Common myeloid progenitor, CD34-positive (primary cell): ENCODE measurements at regions not wholly inside any gene's neighbourhood (a gene's known extent, or its start where the extent isn't known, plus 50 kb on each side); places are given as distances from the start of the nearest gene placed in this dataset.

Experiments used
- CTCF ChIA-PET: fragments of 350-600 bp; sonication (Branson Sonifier 250); formaldehyde crosslinking; loops from one replicate; lab custom pipeline; 2021; ENCODE audit warnings: antibody characterized with exemption; lab: Charles Lee
- POLR2A ChIA-PET: fragments of 350-600 bp; sonication (Branson Sonifier 250); formaldehyde crosslinking; loops from one replicate; lab custom pipeline; 2021; ENCODE audit warnings: antibody characterized with exemption; lab: Charles Lee
- DNase-seq, 3 donors: peaks; one replicate each; pipeline versions ENCODE4 v3.0.0 to v3.0.0-alpha.2; 2013
- H3K27ac ChIP-seq, 2 experiments: 1 replicate in 1 of 2; 2 replicates in 1 of 2; pipeline ENCODE4 v1.7.0; 2013; ENCODE audit warnings: inconsistent platforms in 2 of 2, low read length in 2 of 2, mild to moderate bottlenecking in 2 of 2, low read depth in 1 of 2, moderate library complexity in 1 of 2; ENCODE audit not compliant: severe bottlenecking in 2 of 2, insufficient read depth in 1 of 2, poor library complexity in 1 of 2
- H3K27me3 ChIP-seq, 5 experiments: replicated peaks in 2 of 5; 1 replicate in 3 of 5; 2 replicates in 2 of 5; pipeline versions ENCODE4 v1.6.1 to v1.7.0; 2013; ENCODE audit warnings: low read length in 4 of 5, mild to moderate bottlenecking in 2 of 5, moderate library complexity in 2 of 5, inconsistent platforms in 1 of 5; ENCODE audit not compliant: insufficient read depth in 5 of 5, control insufficient read depth in 4 of 5
- H3K36me3 ChIP-seq, 4 experiments: 1 replicate in 2 of 4; 2 replicates in 2 of 4; pipeline versions ENCODE4 v1.6.1 to v1.7.0; 2013; ENCODE audit warnings: low read length in 3 of 4, control low read depth in 1 of 4, mild to moderate bottlenecking in 1 of 4; ENCODE audit not compliant: control insufficient read depth in 4 of 4, insufficient read depth in 4 of 4
- H3K4me1 ChIP-seq, 4 experiments: 1 replicate in 3 of 4; 2 replicates in 1 of 4; pipeline versions ENCODE4 v1.6.1 to v1.7.1; 2013; ENCODE audit warnings: low read length in 3 of 4, mild to moderate bottlenecking in 3 of 4, control low read depth in 1 of 4, inconsistent platforms in 1 of 4, moderate library complexity in 1 of 4; ENCODE audit not compliant: control insufficient read depth in 4 of 4, insufficient read depth in 4 of 4; ENCODE audit errors: control extremely low read depth in 1 of 4
- H3K4me3 ChIP-seq, 7 experiments: 1 replicate in 4 of 7; 2 replicates in 3 of 7; pipeline versions ENCODE4 v1.5.1 to v1.7.0; 2013; ENCODE audit warnings: mild to moderate bottlenecking in 7 of 7, low read length in 6 of 7, moderate library complexity in 6 of 7, inconsistent platforms in 2 of 7, low read depth in 2 of 7, control low read depth in 1 of 7; ENCODE audit not compliant: insufficient read depth in 4 of 7, control insufficient read depth in 1 of 7; ENCODE audit errors: extremely low read depth in 1 of 7
- H3K9me3 ChIP-seq, 5 experiments: 1 replicate in 4 of 5; 2 replicates in 1 of 5; pipeline versions ENCODE4 v1.6.1 to v1.7.1; 2013; ENCODE audit warnings: low read length in 4 of 5, mild to moderate bottlenecking in 2 of 5, inconsistent platforms in 1 of 5, low read depth in 1 of 5, moderate library complexity in 1 of 5; ENCODE audit not compliant: control insufficient read depth in 4 of 5, insufficient read depth in 2 of 5; ENCODE audit errors: control extremely low read depth in 1 of 5
- WGBS: methylation state at CpG from one replicate; pipeline ENCODE4 v1.1.5; 2013; ENCODE audit not compliant: insufficient coverage; 5-methylcytosine and 5-hydroxymethylcytosine counted together

DNA sequence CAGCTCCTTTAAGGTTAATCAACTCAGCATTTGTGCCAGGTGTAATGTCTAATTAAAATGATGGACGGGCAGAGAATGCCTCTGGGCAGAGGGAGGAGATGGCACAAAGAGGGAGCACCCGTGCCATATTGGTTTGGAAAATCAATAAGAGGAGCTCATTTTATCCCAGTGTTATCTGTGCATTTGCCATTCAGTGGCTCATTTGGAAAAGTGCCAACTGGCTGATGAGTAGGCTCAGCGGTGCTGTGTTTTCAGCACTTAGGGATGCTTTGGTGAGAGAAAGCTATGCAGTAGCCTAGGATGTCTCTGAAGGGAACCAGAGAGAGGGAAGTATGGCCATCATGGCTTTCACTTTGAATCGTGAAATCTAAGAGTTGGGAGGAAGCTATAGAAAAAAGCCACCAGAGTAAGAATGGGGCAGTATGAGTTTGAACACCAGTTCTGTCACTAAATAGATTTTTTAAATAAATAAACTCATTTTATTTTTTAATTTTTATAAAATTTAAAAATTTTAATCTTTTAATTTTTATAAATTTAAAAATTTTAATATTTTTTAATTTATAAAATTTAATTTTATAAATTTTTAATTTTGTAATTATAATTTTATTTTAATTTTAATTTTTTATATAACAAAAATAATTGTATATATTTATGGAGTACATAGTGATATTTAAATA, 472.8 kb downstream of the BRINP1 start:
- ChIA-PET CTCF (no interaction called here), POLR2A (no interaction called here)
- no peaks in the 10 kb centered on the region for H3K27me3 ChIP-seq
- H3K36me3 ChIP-seq = no peaks in the 10 kb centered on the region
- no peak for DNase-seq
- no peak overlapping the region for H3K27ac ChIP-seq
- H3K4me1 ChIP-seq = no peaks in the 10 kb centered on the region
- no peaks in the 10 kb centered on the region for H3K9me3 ChIP-seq
- no peak overlapping the region for H3K4me3 ChIP-seq
- WGBS = 100% methylated on average over 2 of the region's 4 CpGs

DNA sequence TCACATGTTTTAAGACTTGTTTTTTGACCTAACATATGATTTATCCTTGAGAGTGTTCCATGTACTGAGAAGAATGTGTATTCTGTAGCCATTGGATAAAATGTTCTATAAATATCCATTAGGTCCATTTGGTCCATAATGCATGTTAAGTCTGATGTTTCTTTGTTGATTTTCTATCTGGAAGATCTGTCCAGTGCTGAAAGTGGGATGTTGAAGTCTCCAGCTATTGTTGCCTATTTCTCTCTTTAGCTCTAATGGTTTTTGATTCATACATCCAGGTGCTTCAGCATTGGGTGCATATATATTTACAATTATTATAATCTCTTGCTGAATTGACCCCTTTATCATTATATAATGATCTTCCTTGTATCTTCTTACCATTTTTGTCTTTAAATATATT, 451.1 kb downstream of the BRINP1 start:
- ChIA-PET POLR2A (no interaction called here), CTCF (no interaction called here)
- H3K27me3 ChIP-seq = no peaks in the 10 kb centered on the region

DNA sequence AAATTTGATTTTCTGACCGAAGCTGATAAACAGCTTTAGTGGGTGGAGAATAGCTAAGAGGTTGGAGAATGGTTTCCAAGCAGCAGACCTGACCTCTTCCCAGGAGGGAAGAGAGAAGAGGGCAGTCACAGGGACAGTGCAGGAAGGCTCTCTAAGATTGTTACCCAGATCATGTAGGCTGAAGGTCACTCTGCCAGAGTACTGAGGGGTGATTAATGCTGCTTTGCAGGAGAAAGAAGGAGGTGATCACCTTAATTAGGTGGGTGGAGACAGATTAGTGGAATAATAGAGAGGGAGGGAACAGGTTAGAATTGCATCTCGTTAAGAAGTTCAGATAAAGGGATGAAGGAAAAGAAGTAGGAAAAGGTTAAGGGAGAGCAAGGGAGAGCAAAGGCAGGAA, 440.5 kb downstream of the BRINP1 start:
- no peak overlapping the region for H3K27ac ChIP-seq
- H3K9me3 ChIP-seq = no peaks in the 10 kb centered on the region
- 39% methylated on average over 2 of the region's 2 CpGs for WGBS
- H3K4me3 ChIP-seq = no peak overlapping the region
- H3K4me1 ChIP-seq = no peaks in the 10 kb centered on the region
- ChIA-PET POLR2A (no interaction called here), CTCF (no interaction called here)
- DNase-seq = no peak
- H3K36me3 ChIP-seq = no peaks in the 10 kb centered on the region
- no peaks in the 10 kb centered on the region for H3K27me3 ChIP-seq

More for the DNA sequence above, 451.1 kb downstream of the BRINP1 start:
- Histone ChIP-seq H3K4me1 (no peaks in the 10 kb centered on the region), H3K4me3 (no peak overlapping the region), H3K27ac (no peak overlapping the region), H3K9me3 (peaks cover 0 to 2% (median 0%) of the 10 kb centered on the region in 5 experiments), H3K36me3 (no peaks in the 10 kb centered on the region)
- DNase-seq = no peak

DNA sequence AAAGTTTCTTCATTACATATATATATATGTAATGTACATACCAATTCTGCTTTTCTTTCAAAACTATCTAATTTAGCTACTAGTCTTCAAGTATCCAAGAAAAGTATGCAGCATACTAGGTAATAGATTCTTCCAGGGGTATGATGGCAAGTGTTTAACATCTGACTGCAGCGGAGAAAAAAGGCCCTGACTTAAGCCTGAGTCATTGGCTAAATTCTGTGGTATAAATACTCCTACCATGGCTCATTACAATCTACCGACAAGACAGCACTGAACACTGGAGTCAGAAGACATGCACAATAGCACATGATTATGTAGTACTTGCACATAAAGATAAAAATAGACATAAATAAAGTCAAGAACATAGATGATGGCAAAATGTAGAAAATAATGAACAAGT, 439.9 kb downstream of the BRINP1 start:
- no peak overlapping the region for H3K4me3 ChIP-seq
- ChIA-PET CTCF (no interaction called here), POLR2A (no interaction called here)
- no peaks in the 10 kb centered on the region for H3K9me3 ChIP-seq
- DNase-seq = no peak
- no peaks in the 10 kb centered on the region for H3K4me1 ChIP-seq
- no peaks in the 10 kb centered on the region for H3K36me3 ChIP-seq
- no peak overlapping the region for H3K27ac ChIP-seq
- no peaks in the 10 kb centered on the region for H3K27me3 ChIP-seq
- no CpG with 5 or more reads among the region's 2 CpGs for WGBS

DNA sequence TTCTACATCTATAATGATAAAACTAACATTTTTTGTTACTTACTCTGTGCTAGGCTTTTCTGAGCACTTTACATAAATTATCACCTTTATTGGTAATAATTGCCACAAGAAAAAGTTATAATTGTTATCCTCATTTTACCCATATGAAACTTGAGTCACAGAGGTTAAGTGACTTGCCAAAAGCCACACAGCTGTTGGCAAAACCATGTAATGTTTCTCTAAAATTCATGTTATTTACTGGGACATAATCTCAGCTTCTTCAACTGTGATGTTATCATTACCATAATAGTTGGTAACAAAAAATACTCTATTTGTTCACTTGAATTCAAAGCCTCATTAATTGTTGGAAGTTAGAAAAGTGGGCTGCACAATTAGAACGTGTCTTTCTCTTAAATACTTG, 437.3 kb downstream of the BRINP1 start:
- CTCF ChIA-PET = no interaction called here
- no peak for DNase-seq
- H3K27ac ChIP-seq = no peak overlapping the region
- no peaks in the 10 kb centered on the region for H3K4me1 ChIP-seq
- no peaks in the 10 kb centered on the region for H3K9me3 ChIP-seq
- H3K4me3 ChIP-seq = no peak overlapping the region
- WGBS = 80% methylated on average over 1 of the region's 1 CpG
- no peaks in the 10 kb centered on the region for H3K36me3 ChIP-seq
- H3K27me3 ChIP-seq = no peaks in the 10 kb centered on the region
- POLR2A ChIA-PET = interaction anchor here (0.7 kb wide), 1 partner anchor 1244 kb away, joined by 3 read pairs; no protein-coding TSS in a partner anchor

DNA sequence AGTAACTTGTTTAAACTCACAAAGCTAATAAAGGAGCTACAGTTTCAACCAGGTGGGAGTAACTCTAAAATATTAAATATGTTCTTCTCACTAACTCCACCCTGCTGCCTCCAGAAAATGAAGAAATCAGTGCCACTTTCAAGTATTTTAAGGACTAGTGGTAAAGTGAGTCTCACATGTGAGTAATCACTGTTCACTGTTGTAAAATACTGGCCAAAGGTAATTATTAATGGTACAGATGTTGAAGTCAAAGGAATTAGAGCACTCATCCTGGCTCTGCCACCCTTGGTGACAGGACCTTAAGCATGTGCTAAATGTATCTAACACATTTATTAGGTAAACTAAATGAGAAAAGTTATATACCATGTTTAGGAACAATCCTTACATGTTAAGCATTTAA, 430.7 kb downstream of the BRINP1 start:
- H3K9me3 ChIP-seq = no peaks in the 10 kb centered on the region
- no peak overlapping the region for H3K27ac ChIP-seq
- H3K27me3 ChIP-seq = no peaks in the 10 kb centered on the region
- ChIA-PET POLR2A (no interaction called here), CTCF (no interaction called here)
- H3K36me3 ChIP-seq = no peaks in the 10 kb centered on the region
- no peaks in the 10 kb centered on the region for H3K4me1 ChIP-seq
- no peak for DNase-seq
- H3K4me3 ChIP-seq = no peak overlapping the region

DNA sequence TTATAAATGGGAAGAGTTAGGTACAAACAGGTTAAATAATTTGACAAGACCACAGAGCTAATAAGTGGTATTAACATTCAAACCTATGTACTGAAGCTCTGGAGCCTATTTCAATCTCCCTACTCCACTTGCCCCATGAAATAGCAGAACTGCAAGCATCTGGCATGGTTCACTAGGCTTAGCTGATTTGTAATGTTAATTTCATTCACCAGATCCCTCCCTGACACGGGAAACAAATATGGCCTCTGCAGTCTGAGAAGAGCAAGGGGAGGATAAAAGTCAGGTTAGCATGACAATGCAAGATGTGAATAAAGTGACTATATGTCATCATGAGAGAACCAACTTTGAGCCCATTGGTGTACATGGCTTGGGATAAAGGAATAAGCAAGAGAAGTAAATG, 428.8 kb downstream of the BRINP1 start:
- no peaks in the 10 kb centered on the region for H3K36me3 ChIP-seq
- H3K4me1 ChIP-seq = no peaks in the 10 kb centered on the region
- H3K4me3 ChIP-seq = no peak overlapping the region
- ChIA-PET CTCF (no interaction called here), POLR2A (no interaction called here)
- H3K9me3 ChIP-seq = no peaks in the 10 kb centered on the region
- no peak for DNase-seq
- H3K27ac ChIP-seq = no peak overlapping the region
- 40% methylated on average over 1 of the region's 1 CpG for WGBS
- H3K27me3 ChIP-seq = no peaks in the 10 kb centered on the region
